SU-DHL-6 (cell line): ENCODE measurements at regions not wholly inside any gene's neighbourhood (a gene's known extent, or its start where the extent isn't known, plus 50 kb on each side); places are given as distances from the start of the nearest gene placed in this dataset.

Source experiments
- CTCF ChIP-seq: fragments of 200-600 bp; sonication (generic); IDR thresholded peaks from one replicate; pipeline ENCODE4 v1.5.1; 2017; ENCODE audit warnings: antibody characterized with exemption, mild to moderate bottlenecking, low read length, moderate library complexity; ENCODE audit not compliant: insufficient read depth, poor library complexity, severe bottlenecking
- EZH2phosphoT487 ChIP-seq: fragments of 200-600 bp; sonication (generic), shearing (Covaris generic); conservative IDR thresholded peaks from 2 replicates; pipeline ENCODE4 v1.6.1; 2018; ENCODE audit warnings: mild to moderate bottlenecking, antibody characterized with exemption, low read length, moderate library complexity, mixed read lengths

GRCh38 chr2:41972179-41972578 lies 75.6 kb upstream of the PKDCC start:
- TF ChIP-seq EZH2phosphoT487, result no peak
- no peak for TF ChIP-seq CTCF
